ENCODE measurements at regions not wholly inside any gene's neighbourhood (a gene's known extent, or its start where the extent isn't known, plus 50 kb on each side); places are given as distances from the start of the nearest gene placed in this dataset.

- no peaks in the 10 kb centered on the region for H3K4me1 ChIP-seq
- no peaks in the 10 kb centered on the region for H3K36me3 ChIP-seq
- H3K27me3 ChIP-seq, result no peaks in the 10 kb centered on the region
- intact Hi-C loops (cut with DNase I), result no loop called here
- H3K4me3 ChIP-seq, result no peak overlapping the region
- no peak for DNase-seq
- no peak overlapping the region for H3K27ac ChIP-seq
- no peaks in the 10 kb centered on the region for H3K9me3 ChIP-seq
- TF ChIP-seq POLR2A (IDR thresholded peaks at IDR 0.05) (no peak), CTCF (IDR thresholded peaks at IDR 0.05) (no peak)
- WGBS, 2 donors, result 59 to 77% methylated on average over 5 of the region's 5 CpGs
These were observed 332.6 kb upstream of the TPK1 start for GRCh38 chr7:145168427-145168826.

GRCh38 chr7:145156834-145157233, 321.0 kb upstream of the TPK1 start:
- WGBS, 2 donors, result 10 to 52% methylated on average over 1 of the region's 1 CpG
- Histone ChIP-seq H3K27me3 (no peaks in the 10 kb centered on the region), H3K27ac (no peak overlapping the region), H3K4me3 (no peak overlapping the region), H3K36me3 (no peaks in the 10 kb centered on the region), H3K9me3 (no peaks in the 10 kb centered on the region), H3K4me1 (no peaks in the 10 kb centered on the region)
- no peak for DNase-seq
- TF ChIP-seq CTCF (IDR thresholded peaks at IDR 0.05) (no peak), POLR2A (IDR thresholded peaks at IDR 0.05) (no peak)
- intact Hi-C loops (cut with DNase I), result no loop called here

GRCh38 chr7:145152589-145152988, 316.7 kb upstream of the TPK1 start:
- Histone ChIP-seq H3K27ac (no peak overlapping the region), H3K36me3 (no peaks in the 10 kb centered on the region), H3K4me3 (no peak overlapping the region), H3K9me3 (no peaks in the 10 kb centered on the region), H3K4me1 (no peaks in the 10 kb centered on the region), H3K27me3 (no peaks in the 10 kb centered on the region)
- WGBS, 2 donors, result 59 to 71% methylated on average over 3 of the region's 3 CpGs
- intact Hi-C loops (cut with DNase I), result no loop called here
- no peak for TF ChIP-seq POLR2A (IDR thresholded peaks at IDR 0.05)
- TF ChIP-seq CTCF (IDR thresholded peaks at IDR 0.05), result no peak
- DNase-seq, result no peak

- Histone ChIP-seq H3K36me3 (no peaks in the 10 kb centered on the region), H3K27ac (no peak overlapping the region), H3K9me3 (no peaks in the 10 kb centered on the region), H3K27me3 (no peaks in the 10 kb centered on the region), H3K4me1 (no peaks in the 10 kb centered on the region), H3K4me3 (no peak overlapping the region)
- no peak for TF ChIP-seq CTCF (IDR thresholded peaks at IDR 0.05)
- no peak for TF ChIP-seq POLR2A (IDR thresholded peaks at IDR 0.05)
- DNase-seq, result no peak
- 60 to 61% methylated on average over 9 to 11 of the region's 11 CpGs for WGBS, 2 donors
- intact Hi-C loops (cut with DNase I), result no loop called here
These were observed 315.8 kb upstream of the TPK1 start for GRCh38 chr7:145151676-145152075.

GRCh38 chr7:145147865-145148264, 312.0 kb upstream of the TPK1 start:
- Histone ChIP-seq H3K9me3 (no peaks in the 10 kb centered on the region), H3K27me3 (no peaks in the 10 kb centered on the region), H3K4me3 (no peak overlapping the region), H3K4me1 (no peaks in the 10 kb centered on the region), H3K27ac (no peak overlapping the region), H3K36me3 (no peaks in the 10 kb centered on the region)
- intact Hi-C loops (cut with DNase I), result no loop called here
- 37 to 49% methylated on average over 2 of the region's 2 CpGs for WGBS, 2 donors
- no peak for DNase-seq
- TF ChIP-seq CTCF (IDR thresholded peaks at IDR 0.05), result no peak
- no peak for TF ChIP-seq POLR2A (IDR thresholded peaks at IDR 0.05)

All from esophagus squamous epithelium (tissue), 5 donors.